Breast epithelium (tissue), 4 donors: ENCODE measurements at regions not wholly inside any gene's neighbourhood (a gene's known extent, or its start where the extent isn't known, plus 50 kb on each side); places are given as distances from the start of the nearest gene placed in this dataset.

Source experiments
- DNase-seq, 2 donors: peaks; one replicate each; pipeline ENCODE4 v3.0.0-alpha.2; 2019; ENCODE audit warnings: low spot score in 2 of 2
- H3K27ac ChIP-seq, 2 donors: fragments of 200-600 bp; sonication (generic) in 1 of 2; one replicate each; pipeline ENCODE4 v1.5.1; 2016 to 2019; ENCODE audit warnings: mild to moderate bottlenecking in 1 of 2
- H3K27me3 ChIP-seq, 2 donors: fragments of 200-600 bp; sonication (generic) in 1 of 2; one replicate each; pipeline versions ENCODE4 v1.5.1 to v1.6.0; 2017 to 2019; ENCODE audit warnings: control low read depth in 1 of 2, mild to moderate bottlenecking in 1 of 2
- H3K36me3 ChIP-seq: fragments of 200-600 bp; one replicate; pipeline ENCODE4 v1.5.1; 2019
- H3K4me1 ChIP-seq, 2 donors: fragments of 200-600 bp; sonication (generic); one replicate each; pipeline ENCODE4 v1.5.1; 2016 to 2019; ENCODE audit warnings: control low read depth in 1 of 2
- H3K4me3 ChIP-seq, 3 donors: fragments of 200-600 bp; sonication (generic); 1 replicate in 2 of 3; 2 replicates in 1 of 3; pipeline ENCODE4 v1.5.1; 2016 to 2019; ENCODE audit warnings: mild to moderate bottlenecking in 3 of 3, moderate library complexity in 2 of 3
- H3K9me3 ChIP-seq, 2 donors: fragments of 200-600 bp; sonication (generic) in 1 of 2; one replicate each; pipeline ENCODE4 v1.5.1; 2016 to 2019; ENCODE audit warnings: control low read depth in 1 of 2
- CTCF ChIP-seq, 3 donors: fragments of 450-650 bp; IDR thresholded peaks; one replicate each; pipeline ENCODE4 v1.5.1; 2016 to 2017; ENCODE audit warnings: antibody characterized with exemption in 3 of 3, mild to moderate bottlenecking in 3 of 3, moderate library complexity in 3 of 3
- POLR2A ChIP-seq: fragments of 450-650 bp; IDR thresholded peaks from one replicate; pipeline ENCODE4 v1.6.1; 2016; ENCODE audit warnings: antibody characterized with exemption, mild to moderate bottlenecking, moderate library complexity
- POLR2AphosphoS5 ChIP-seq, 3 donors: sonication (generic); formaldehyde crosslinking; IDR thresholded peaks; one replicate each; pipeline ENCODE4 v1.6.1; 2017; ENCODE audit warnings: antibody characterized with exemption in 3 of 3
- intact Hi-C: fragments of 100-400 bp; cut with DNase I; formaldehyde crosslinking; loops from one replicate; pipeline ENCODE4 v1.15.1; 2023; ENCODE audit warnings: low total_unique reads

GRCh38 chr13:97630725-97631124, 196.8 kb downstream of the RAP2A start:
- Histone ChIP-seq H3K36me3 (no peaks in the 10 kb centered on the region), H3K27ac (no peak overlapping the region), H3K27me3 (no peaks in the 10 kb centered on the region), H3K9me3 (peaks cover 11 to 13% of the 10 kb centered on the region in 2 donors), H3K4me1 (no peaks in the 10 kb centered on the region), H3K4me3 (no peak overlapping the region)
- TF ChIP-seq POLR2AphosphoS5 (IDR thresholded peaks at IDR 0.05) = no peak
- no peak for TF ChIP-seq CTCF (IDR thresholded peaks at IDR 0.05)
- no peak for TF ChIP-seq POLR2A
- intact Hi-C loops = no loop called here
- DNase-seq = no peak

GRCh38 chr13:97631158-97631557, 197.2 kb downstream of the RAP2A start:
- Histone ChIP-seq H3K27me3 (no peaks in the 10 kb centered on the region), H3K4me1 (no peaks in the 10 kb centered on the region), H3K27ac (no peak overlapping the region), H3K9me3 (peaks cover 11 to 13% of the 10 kb centered on the region in 2 donors), H3K4me3 (no peak overlapping the region), H3K36me3 (no peaks in the 10 kb centered on the region)
- intact Hi-C loops = no loop called here
- no peak for TF ChIP-seq POLR2AphosphoS5 (IDR thresholded peaks at IDR 0.05)
- TF ChIP-seq CTCF (IDR thresholded peaks at IDR 0.05) = no peak
- no peak for TF ChIP-seq POLR2A
- DNase-seq = no peak

- no peaks in the 10 kb centered on the region for H3K27me3 ChIP-seq
- TF ChIP-seq CTCF (IDR thresholded peaks at IDR 0.05) = no peak
- TF ChIP-seq POLR2A = no peak
- TF ChIP-seq POLR2AphosphoS5 (IDR thresholded peaks at IDR 0.05) = no peak
- intact Hi-C loops = no loop called here
- no peak overlapping the region for H3K27ac ChIP-seq
- no peak for DNase-seq
- no peak overlapping the region for H3K4me3 ChIP-seq
- H3K36me3 ChIP-seq = no peaks in the 10 kb centered on the region
- no peaks in the 10 kb centered on the region for H3K9me3 ChIP-seq
- no peaks in the 10 kb centered on the region for H3K4me1 ChIP-seq
Measured at GRCh38 chr13:97639236-97639635, 205.3 kb downstream of the RAP2A start.

- Histone ChIP-seq H3K9me3 (no peaks in the 10 kb centered on the region), H3K36me3 (no peaks in the 10 kb centered on the region), H3K4me1 (no peaks in the 10 kb centered on the region), H3K27me3 (no peaks in the 10 kb centered on the region), H3K4me3 (no peak overlapping the region), H3K27ac (no peak overlapping the region)
- no peak for TF ChIP-seq CTCF (IDR thresholded peaks at IDR 0.05)
- intact Hi-C loops = no loop called here
- no peak for DNase-seq
Measured at GRCh38 chr13:97640268-97640667, 206.3 kb downstream of the RAP2A start.

GRCh38 chr13:97648171-97648880, 214.4 kb downstream of the RAP2A start:
- Histone ChIP-seq H3K27me3 (no peaks in the 10 kb centered on the region), H3K4me1 (no peaks in the 10 kb centered on the region), H3K9me3 (no peaks in the 10 kb centered on the region), H3K27ac (no peak overlapping the region), H3K36me3 (no peaks in the 10 kb centered on the region), H3K4me3 (no peak overlapping the region)
- no peak for DNase-seq
- TF ChIP-seq CTCF (IDR thresholded peaks at IDR 0.05) = no peak
- TF ChIP-seq POLR2AphosphoS5 (IDR thresholded peaks at IDR 0.05) = no peak
- intact Hi-C loops = no loop called here
